Hepatocyte (in vitro differentiated cells): ENCODE measurements at regions not wholly inside any gene's neighbourhood (a gene's known extent, or its start where the extent isn't known, plus 50 kb on each side); places are given as distances from the start of the nearest gene placed in this dataset.
"Not testable (repeated sequence)": the region's sequence is repeated elsewhere in the genome, so short reads cannot be mapped to it uniquely, and the experiment has no call there.

Source experiments
- DNase-seq: peaks from one replicate; pipeline ENCODE4 v3.0.0-alpha.2; 2016; ENCODE audit warnings: low spot score
- H2AFZ ChIP-seq: fragments of 200-600 bp; sonication (generic); 2 replicates; pipeline ENCODE4 v1.6.0; 2016; ENCODE audit warnings: antibody characterized with exemption, mild to moderate bottlenecking
- H3K27ac ChIP-seq: fragments of 200-600 bp; sonication (generic); 2 replicates; pipeline ENCODE4 v1.5.1; 2016; ENCODE audit warnings: mild to moderate bottlenecking
- H3K27me3 ChIP-seq: fragments of 200-600 bp; sonication (generic); 2 replicates; pipeline ENCODE4 v1.6.1; 2016
- H3K36me3 ChIP-seq: fragments of 200-600 bp; sonication (generic); replicated peaks from 2 replicates; pipeline ENCODE4 v1.5.1; 2016; ENCODE audit warnings: low read depth; ENCODE audit not compliant: insufficient read depth
- H3K4me1 ChIP-seq: fragments of 200-600 bp; sonication (generic); 2 replicates; pipeline ENCODE4 v1.5.1; 2016; ENCODE audit warnings: mild to moderate bottlenecking, moderate library complexity; ENCODE audit not compliant: insufficient read depth
- H3K4me2 ChIP-seq: fragments of 200-600 bp; sonication (generic); 2 replicates; pipeline ENCODE4 v1.6.0; 2016
- H3K4me3 ChIP-seq: fragments of 200-600 bp; sonication (generic); 2 replicates; pipeline ENCODE4 v1.5.1; 2016; ENCODE audit warnings: mild to moderate bottlenecking
- H3K79me2 ChIP-seq: fragments of 200-600 bp; sonication (generic); 2 replicates; pipeline ENCODE4 v1.6.0; 2017; ENCODE audit warnings: mild to moderate bottlenecking
- H3K9me2 ChIP-seq: fragments of 200-600 bp; sonication (generic); replicated peaks from 2 replicates; pipeline ENCODE4 v1.6.0; 2017; ENCODE audit warnings: mild to moderate bottlenecking; ENCODE audit not compliant: insufficient read depth
- H3K9me3 ChIP-seq: fragments of 200-600 bp; sonication (generic); 2 replicates; pipeline ENCODE4 v1.5.1; 2016; ENCODE audit warnings: low read depth, mild to moderate bottlenecking
- H4K20me1 ChIP-seq: fragments of 200-600 bp; sonication (generic); 2 replicates; pipeline ENCODE4 v1.6.0; 2016; ENCODE audit warnings: mild to moderate bottlenecking; ENCODE audit not compliant: insufficient read depth, poor library complexity, severe bottlenecking
- CTCF ChIP-seq: fragments of 200-600 bp; sonication (generic); IDR thresholded peaks from 2 replicates; pipeline ENCODE4 v1.5.1; 2016; ENCODE audit warnings: antibody characterized with exemption, mild to moderate bottlenecking; ENCODE audit not compliant: poor library complexity
- EZH2 ChIP-seq: fragments of 200-600 bp; sonication (generic); IDR thresholded peaks from 2 replicates; pipeline ENCODE4 v1.6.1; 2016; ENCODE audit warnings: antibody characterized with exemption, mild to moderate bottlenecking, borderline replicate concordance
- EZH2phosphoT487 ChIP-seq: fragments of 200-600 bp; sonication (generic); IDR thresholded peaks from one replicate; pipeline ENCODE4 v1.6.1; 2018; ENCODE audit warnings: antibody characterized with exemption, mild to moderate bottlenecking, low read depth, moderate library complexity; ENCODE audit not compliant: unreplicated experiment, severe bottlenecking
- WGBS: methylation state at CpG from one replicate; pipeline ENCODE4 v1.1.6; 2016; ENCODE audit warnings: low lambda C conversion rate; ENCODE audit errors: missing lambda C conversion rate; 5-methylcytosine and 5-hydroxymethylcytosine counted together

GRCh38 chr22:49344656-49345055 is 483.0 kb downstream of the BRD1 start:
- Histone ChIP-seq H4K20me1 (no peaks in the 10 kb centered on the region), H3K79me2 (no peaks in the 10 kb centered on the region), H3K9me3 (no peaks in the 10 kb centered on the region), H3K27me3 (no peaks in the 10 kb centered on the region), H3K4me2 (no peak overlapping the region), H3K27ac (no peak overlapping the region), H3K9me2 (no peaks in the 10 kb centered on the region), H3K4me3 (no peak overlapping the region), H2AFZ (no peak overlapping the region), H3K4me1 (no peaks in the 10 kb centered on the region), H3K36me3 (no peaks in the 10 kb centered on the region)
- DNase-seq, result no peak
- no peak for TF ChIP-seq CTCF
- TF ChIP-seq EZH2phosphoT487, result no peak
- no peak for TF ChIP-seq EZH2
- 71% methylated on average over 7 of the region's 7 CpGs for WGBS

GRCh38 chr22:49344161-49344560 is 483.5 kb downstream of the BRD1 start:
- TF ChIP-seq EZH2phosphoT487, result no peak
- TF ChIP-seq EZH2, result no peak
- no peak for TF ChIP-seq CTCF
- Histone ChIP-seq H3K27me3 (no peaks in the 10 kb centered on the region), H3K4me1 (no peaks in the 10 kb centered on the region), H3K9me3 (no peaks in the 10 kb centered on the region), H3K36me3 (no peaks in the 10 kb centered on the region), H3K9me2 (no peaks in the 10 kb centered on the region), H2AFZ (no peak overlapping the region), H3K4me3 (no peak overlapping the region), H3K4me2 (no peak overlapping the region), H4K20me1 (no peaks in the 10 kb centered on the region), H3K27ac (no peak overlapping the region), H3K79me2 (no peaks in the 10 kb centered on the region)
- no peak for DNase-seq
- 63% methylated on average over 6 of the region's 6 CpGs for WGBS

GRCh38 chr22:49340406-49340805 is 487.3 kb downstream of the BRD1 start:
- H3K36me3 ChIP-seq, result no peaks in the 10 kb centered on the region
- no peaks in the 10 kb centered on the region for H3K4me1 ChIP-seq
- H4K20me1 ChIP-seq, result no peaks in the 10 kb centered on the region
- H3K27ac ChIP-seq, result no peak overlapping the region
- H2AFZ ChIP-seq, result no peak overlapping the region
- TF ChIP-seq EZH2, result no peak
- TF ChIP-seq CTCF, result no peak
- TF ChIP-seq EZH2phosphoT487, result no peak
- WGBS, result 94% methylated on average over 8 of the region's 8 CpGs
- H3K9me3 ChIP-seq, result no peaks in the 10 kb centered on the region
- H3K4me3 ChIP-seq, result no peak overlapping the region
- no peaks in the 10 kb centered on the region for H3K9me2 ChIP-seq
- no peak for DNase-seq
- no peak overlapping the region for H3K4me2 ChIP-seq
- H3K79me2 ChIP-seq, result no peaks in the 10 kb centered on the region
- H3K27me3 ChIP-seq, result no peaks in the 10 kb centered on the region

- 81% methylated on average over 10 of the region's 10 CpGs for WGBS
- H3K27me3 ChIP-seq, H3K9me2 ChIP-seq, DNase-seq, H4K20me1 ChIP-seq, H3K4me2 ChIP-seq, H3K36me3 ChIP-seq, H3K4me3 ChIP-seq, H3K4me1 ChIP-seq, H3K27ac ChIP-seq, H3K79me2 ChIP-seq, H3K9me3 ChIP-seq, H2AFZ ChIP-seq: not testable (repeated sequence)
These were observed 491.2 kb downstream of the BRD1 start for GRCh38 chr22:49336483-49336882.
